NCI-H2171 treated with DMSO at 0.1 percent for 48 hours (cell line): ENCODE measurements at regions not wholly inside any gene's neighbourhood (a gene's known extent, or its start where the extent isn't known, plus 50 kb on each side); places are given as distances from the start of the nearest gene placed in this dataset.
A peak's percentile ranks its signal among the peaks of the same experiment; 100 is the strongest.

Experiments
- DNase-seq: peaks from one replicate; lab custom pipeline; 2025; lab: John Stamatoyannopoulos, UW

DNA sequence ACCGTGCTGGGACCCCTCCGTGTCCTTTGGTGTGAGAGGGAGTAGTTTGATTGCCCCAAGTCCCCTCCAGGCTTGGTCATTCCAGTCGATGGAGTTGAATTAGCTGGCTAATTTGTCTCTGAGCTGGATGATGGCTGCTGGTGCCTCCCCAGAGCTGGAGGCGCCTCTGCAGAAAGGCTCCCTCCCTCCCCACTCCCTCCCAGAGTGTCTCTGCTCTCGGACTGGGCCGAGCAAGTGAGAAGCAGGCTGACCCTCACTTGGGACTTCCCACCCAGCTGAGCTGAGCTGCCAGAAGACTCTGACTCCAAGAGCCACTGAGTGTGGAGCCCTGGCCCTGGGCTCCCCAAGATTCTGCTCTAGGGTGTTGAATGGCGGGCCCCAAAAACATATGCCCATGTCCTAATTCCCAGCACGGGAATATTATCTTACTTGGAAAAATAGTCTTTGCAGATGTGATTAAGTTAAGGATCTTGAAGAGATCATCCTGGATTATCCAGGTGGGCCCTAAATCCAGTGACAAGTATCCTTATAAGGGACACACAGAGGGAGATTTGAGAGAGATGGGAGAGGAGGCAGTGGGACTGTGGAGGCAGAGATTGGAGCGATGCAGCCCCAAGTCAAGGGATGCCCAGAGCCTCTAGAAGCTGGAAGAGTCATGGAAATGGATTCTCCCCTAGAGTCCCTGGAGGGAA lies 60.7 kb upstream of the TLE3 start:
- DNase-seq, result no peak

DNA sequence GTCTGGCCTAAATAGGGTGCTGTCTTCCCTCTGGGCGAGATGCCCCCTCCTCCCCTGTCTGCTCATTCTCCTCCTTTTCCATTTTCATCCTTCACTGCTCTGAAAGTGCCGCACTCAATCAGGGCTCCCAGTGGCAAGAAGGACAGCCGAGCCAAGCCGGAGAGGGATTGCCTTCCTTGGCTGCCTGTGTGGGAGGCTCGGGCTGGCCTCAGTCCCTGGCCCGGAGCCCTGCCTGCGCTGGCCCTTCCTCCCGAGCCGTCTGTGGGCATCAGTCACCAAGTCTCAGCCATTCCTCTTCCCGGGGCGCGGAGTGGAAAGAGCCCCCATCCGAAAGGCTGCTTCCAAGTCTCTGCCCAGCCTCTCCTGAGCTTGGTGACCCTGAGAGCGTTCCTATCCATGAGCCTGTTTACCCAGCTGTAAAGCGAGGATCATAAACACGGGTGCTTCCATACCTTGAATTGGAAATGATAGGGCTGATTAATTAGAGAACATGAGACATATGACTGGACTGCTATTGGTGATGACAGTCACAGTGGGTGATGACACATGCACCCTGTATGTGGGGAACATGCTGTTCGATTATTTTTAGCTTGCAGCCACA lies 59.1 kb upstream of the TLE3 start:
- no peak for DNase-seq

DNA sequence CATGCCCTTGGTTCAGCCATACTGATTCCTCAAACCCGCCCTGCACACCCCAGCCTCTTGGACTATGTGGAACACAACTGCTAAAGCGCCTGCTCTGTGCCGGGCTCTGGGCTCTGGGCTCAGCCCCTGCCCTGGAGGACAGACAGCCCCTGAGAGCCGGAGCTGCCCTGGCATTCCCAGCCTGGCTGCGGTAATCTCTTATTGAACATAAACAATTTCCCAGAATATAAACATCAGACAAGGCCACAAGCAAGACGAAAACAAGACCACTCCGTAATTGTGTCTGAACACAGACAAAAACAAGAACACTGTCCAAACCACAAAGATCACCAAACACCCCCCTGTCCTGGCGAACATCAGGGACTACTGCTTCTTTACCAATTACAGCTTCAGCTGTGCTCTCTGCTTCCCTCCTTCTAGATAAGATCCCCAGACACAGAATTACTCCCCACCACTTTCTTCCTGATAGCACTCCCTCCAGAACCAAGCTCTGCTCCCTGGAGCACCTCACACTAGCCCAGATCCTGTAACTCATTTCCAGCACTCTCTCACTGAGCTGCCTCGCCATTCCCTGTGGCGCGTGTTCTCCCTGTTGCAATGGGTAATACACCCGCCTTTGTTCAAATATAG lies 57.1 kb upstream of the TLE3 start:
- DNase-seq, result no peak

DNA sequence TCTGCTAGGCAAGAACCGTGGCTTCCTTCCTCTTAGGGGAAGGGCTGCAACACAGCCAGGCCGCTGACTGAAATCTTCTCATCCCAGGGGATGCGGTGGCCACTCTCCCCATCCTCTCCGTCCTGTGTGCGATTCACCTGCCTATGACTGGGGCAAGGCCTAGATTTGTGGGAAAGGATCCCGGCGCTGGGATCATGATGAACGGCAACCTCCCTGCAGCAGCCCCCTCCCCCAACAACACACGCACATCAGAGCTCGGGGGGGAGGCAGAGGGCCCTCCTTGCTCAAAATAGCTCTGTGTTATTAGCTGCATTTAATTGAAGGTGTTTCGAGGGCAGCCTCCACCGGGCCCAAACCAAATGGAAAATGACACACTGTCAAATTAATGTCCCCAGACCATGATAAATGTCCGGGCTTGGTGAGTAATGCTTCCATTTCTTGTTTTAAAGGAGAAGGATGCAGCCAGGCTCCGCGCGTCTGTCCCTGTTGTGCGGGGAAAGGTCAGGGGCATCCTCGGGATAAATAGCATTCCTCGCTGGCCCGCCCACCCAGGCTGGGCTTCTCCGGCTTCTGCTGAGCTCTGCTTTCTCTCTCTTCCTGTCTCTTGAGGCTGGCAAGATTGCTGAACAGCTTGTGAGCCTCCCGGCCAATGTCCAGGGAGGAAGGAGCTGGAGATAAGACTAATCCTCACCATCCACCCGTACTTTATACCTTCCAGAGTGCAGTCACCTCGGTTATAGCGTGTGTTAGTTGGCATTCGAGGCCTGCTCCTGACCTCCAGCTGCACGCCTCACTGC lies 56.4 kb upstream of the TLE3 start:
- DNase-seq, result no peak

DNA sequence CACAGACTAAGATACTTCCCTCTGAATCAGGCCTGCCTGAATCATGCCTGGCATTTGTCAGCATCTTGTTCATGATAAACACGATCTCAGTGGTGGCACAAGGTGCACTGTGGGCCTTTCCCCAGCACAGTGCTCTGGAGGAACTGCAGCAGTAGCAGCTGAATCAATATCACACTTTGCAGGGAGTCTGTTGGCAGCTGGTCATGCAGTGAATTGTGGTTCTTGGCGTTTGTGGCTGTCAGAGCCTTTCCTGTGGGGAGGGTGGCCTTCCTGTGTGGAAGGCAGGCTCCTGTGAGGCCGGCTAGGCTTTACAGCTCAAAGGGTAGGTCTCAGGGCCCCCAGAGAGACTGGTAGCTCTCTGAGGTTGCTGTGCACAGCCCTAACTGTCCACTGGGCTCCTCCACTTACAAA lies 54.4 kb upstream of the TLE3 start:
- peak; percentile 53 for DNase-seq

DNA sequence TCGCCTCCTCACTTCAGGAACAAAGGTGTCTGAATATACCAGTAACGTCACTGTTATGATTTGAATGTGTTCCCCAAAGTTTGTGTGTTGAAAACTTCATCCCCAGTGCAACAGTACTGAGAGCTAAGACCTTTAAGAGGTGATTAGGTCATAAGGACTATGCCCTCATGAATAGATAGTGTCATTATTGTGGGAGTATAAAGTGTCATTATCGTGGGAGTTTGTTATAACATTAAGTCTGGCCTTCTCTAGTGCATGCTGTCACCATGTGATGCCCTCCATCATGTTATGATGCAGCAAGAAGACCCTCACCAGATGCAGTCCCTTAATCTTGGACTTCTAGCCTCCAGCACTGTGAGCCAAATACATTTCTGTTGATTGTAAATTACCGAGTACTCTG lies 53.7 kb upstream of the TLE3 start:
- DNase-seq, result no peak

DNA sequence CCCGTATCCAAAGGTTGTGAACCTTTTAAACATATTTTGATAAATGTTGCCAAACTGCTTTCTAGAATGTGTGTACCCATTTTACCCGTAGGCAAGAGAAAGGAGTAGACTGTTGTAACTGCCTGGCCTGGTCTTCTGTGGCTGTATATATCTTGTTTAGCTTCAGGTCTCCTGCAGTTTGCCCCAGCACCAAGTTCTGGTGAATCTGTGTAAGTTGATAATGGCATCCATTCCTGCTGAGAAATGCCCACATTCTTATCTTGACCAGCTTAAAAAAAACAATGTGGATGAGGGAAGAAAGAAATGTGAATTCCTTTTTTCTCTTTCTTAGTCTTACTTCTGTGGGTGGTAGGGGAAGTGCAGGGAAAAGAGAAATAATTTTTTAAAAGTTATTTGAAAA lies 53.3 kb upstream of the TLE3 start:
- DNase-seq, result no peak

DNA sequence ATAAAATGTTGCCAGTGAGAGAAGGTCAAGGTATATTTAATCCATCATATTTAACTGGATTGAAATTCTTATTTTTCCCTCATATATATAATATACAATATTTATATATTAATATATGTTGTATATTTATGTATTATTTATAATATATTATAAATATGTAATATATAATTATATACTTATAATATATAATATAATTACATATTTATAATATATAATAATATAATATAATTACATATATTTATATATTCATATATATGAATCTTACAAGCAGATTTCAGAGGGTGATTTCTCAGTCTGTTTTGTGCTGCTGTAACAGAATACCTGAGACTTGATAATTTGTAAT lies 52.7 kb upstream of the TLE3 start:
- DNase-seq, result no peak

DNA sequence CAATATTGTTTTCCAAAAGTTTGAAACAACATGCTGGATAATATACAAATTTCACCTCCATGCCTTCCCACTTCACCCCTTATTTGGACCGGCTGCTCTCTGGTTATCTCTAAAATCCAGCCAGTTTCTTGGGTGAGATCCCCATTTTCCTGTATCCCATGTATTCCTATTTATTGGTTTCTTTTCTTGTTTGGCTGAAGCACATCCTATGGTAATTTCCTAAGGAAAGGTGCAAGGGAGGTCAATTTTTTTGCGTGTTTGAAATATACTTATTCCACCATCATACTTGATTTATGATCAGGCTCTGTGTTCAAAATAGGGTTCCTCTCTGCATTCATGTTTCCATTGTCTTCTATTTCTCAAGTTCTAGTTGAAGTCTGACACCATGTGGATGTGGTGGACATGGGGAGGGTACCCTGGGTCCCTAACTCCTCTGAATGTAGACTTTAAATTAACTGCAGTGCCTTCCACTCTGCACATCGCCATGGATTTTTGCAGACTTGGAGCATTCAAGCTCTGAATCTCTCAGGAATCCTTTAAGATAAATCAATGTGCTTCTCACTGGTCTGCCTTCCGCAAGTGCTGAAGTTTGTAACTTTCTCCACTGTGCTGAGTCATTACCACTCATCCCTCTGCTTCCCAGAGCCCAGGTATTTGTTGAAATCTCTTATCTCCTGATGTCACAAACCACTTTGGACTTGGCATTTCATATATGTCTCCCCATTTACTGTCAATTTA lies 52.1 kb upstream of the TLE3 start:
- no peak for DNase-seq

DNA sequence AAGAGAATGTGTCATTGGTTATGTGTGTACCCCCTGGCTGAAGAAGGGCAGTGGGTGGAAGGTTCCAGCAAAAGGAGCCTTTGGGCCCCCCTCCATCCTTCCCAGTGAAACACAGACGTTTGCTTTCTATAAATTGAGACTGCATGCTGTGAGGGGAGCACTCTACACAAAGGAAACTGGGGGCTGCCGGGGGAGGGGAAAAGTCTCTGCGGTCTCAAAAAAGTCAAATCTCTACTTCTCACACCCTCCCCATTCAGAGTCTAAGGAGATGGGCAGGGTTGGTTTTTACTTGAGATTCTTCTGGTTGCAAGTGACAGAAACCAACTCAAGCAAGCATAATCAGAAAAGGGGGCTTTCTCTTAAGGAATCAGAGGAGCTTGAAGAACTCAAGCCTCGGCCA lies 50.1 kb upstream of the TLE3 start:
- DNase-seq, result no peak
